ENCODE measurements at regions not wholly inside any gene's neighbourhood (a gene's known extent, or its start where the extent isn't known, plus 50 kb on each side); places are given as distances from the start of the nearest gene placed in this dataset.

- Histone ChIP-seq H3K4me1 (ENCODE audit: low read depth, poor library complexity, severe bottlenecking) (no peaks in the 10 kb centered on the region), H3K4me2 (no peak overlapping the region), H3K27ac (no peak overlapping the region), H4K20me1 (ENCODE audit: insufficient read depth) (no peaks in the 10 kb centered on the region), H2AFZ (ENCODE audit: low read depth) (no peak overlapping the region), H3K27me3 (ENCODE audit: insufficient read depth, low read depth) (no peaks in the 10 kb centered on the region), H3K4me3 (IDR thresholded peaks at IDR 0.05; ENCODE audit: insufficient read depth, low read depth, low read length) (no peak overlapping the region), H3K36me3 (ENCODE audit: insufficient read depth) (no peaks in the 10 kb centered on the region), H3K9ac (no peak overlapping the region), H3K79me2 (ENCODE audit: insufficient read depth, low read depth) (no peaks in the 10 kb centered on the region)
- TF ChIP-seq CTCF (conservative IDR thresholded peaks at IDR 0.05; ENCODE audit: low read depth, low read length) = no peak
Measured at GRCh38 chrX:87744391-87744790, 226.8 kb downstream of the KLHL4 start.

- H3K27ac ChIP-seq = no peak overlapping the region
- no peaks in the 10 kb centered on the region for H3K4me1 ChIP-seq (ENCODE audit: low read depth, poor library complexity, severe bottlenecking)
- no peaks in the 10 kb centered on the region for H3K27me3 ChIP-seq (ENCODE audit: insufficient read depth, low read depth)
- H4K20me1 ChIP-seq (ENCODE audit: insufficient read depth) = no peaks in the 10 kb centered on the region
- H3K79me2 ChIP-seq (ENCODE audit: insufficient read depth, low read depth) = no peaks in the 10 kb centered on the region
- H3K4me2 ChIP-seq = no peak overlapping the region
- no peaks in the 10 kb centered on the region for H3K36me3 ChIP-seq (ENCODE audit: insufficient read depth)
- H3K9ac ChIP-seq = no peak overlapping the region
- H3K4me3 ChIP-seq (IDR thresholded peaks at IDR 0.05; ENCODE audit: insufficient read depth, low read depth, low read length) = no peak overlapping the region
- no peak for TF ChIP-seq CTCF (conservative IDR thresholded peaks at IDR 0.05; ENCODE audit: low read depth, low read length)
- H2AFZ ChIP-seq (ENCODE audit: low read depth) = no peak overlapping the region
Measured at GRCh38 chrX:87755493-87755892, 237.9 kb downstream of the KLHL4 start.

GRCh38 chrX:87788976-87789375, 271.4 kb downstream of the KLHL4 start:
- Histone ChIP-seq H2AFZ (ENCODE audit: low read depth) (no peak overlapping the region), H3K4me3 (IDR thresholded peaks at IDR 0.05; ENCODE audit: insufficient read depth, low read depth, low read length) (no peak overlapping the region), H3K4me1 (ENCODE audit: low read depth, poor library complexity, severe bottlenecking) (no peaks in the 10 kb centered on the region), H3K9ac (no peak overlapping the region), H3K79me2 (ENCODE audit: insufficient read depth, low read depth) (no peaks in the 10 kb centered on the region), H4K20me1 (ENCODE audit: insufficient read depth) (no peaks in the 10 kb centered on the region), H3K36me3 (ENCODE audit: insufficient read depth) (no peaks in the 10 kb centered on the region), H3K4me2 (no peak overlapping the region), H3K27ac (no peak overlapping the region), H3K27me3 (ENCODE audit: insufficient read depth, low read depth) (no peaks in the 10 kb centered on the region)
- no peak for TF ChIP-seq CTCF (conservative IDR thresholded peaks at IDR 0.05; ENCODE audit: low read depth, low read length)

- Histone ChIP-seq H3K27me3 (ENCODE audit: insufficient read depth, low read depth) (no peaks in the 10 kb centered on the region), H3K36me3 (ENCODE audit: insufficient read depth) (no peaks in the 10 kb centered on the region), H3K4me3 (IDR thresholded peaks at IDR 0.05; ENCODE audit: insufficient read depth, low read depth, low read length) (no peak overlapping the region), H2AFZ (ENCODE audit: low read depth) (no peak overlapping the region), H4K20me1 (ENCODE audit: insufficient read depth) (no peaks in the 10 kb centered on the region), H3K9ac (no peak overlapping the region), H3K4me1 (ENCODE audit: low read depth, poor library complexity, severe bottlenecking) (no peaks in the 10 kb centered on the region), H3K79me2 (ENCODE audit: insufficient read depth, low read depth) (no peaks in the 10 kb centered on the region), H3K4me2 (no peak overlapping the region), H3K27ac (no peak overlapping the region)
- TF ChIP-seq CTCF (conservative IDR thresholded peaks at IDR 0.05; ENCODE audit: low read depth, low read length) = no peak
Measured at GRCh38 chrX:87798039-87798438, 280.4 kb downstream of the KLHL4 start.

All from KMS-11 (cell line).